ENCODE measurements at regions not wholly inside any gene's neighbourhood (a gene's known extent, or its start where the extent isn't known, plus 50 kb on each side); places are given as distances from the start of the nearest gene placed in this dataset.

DNA sequence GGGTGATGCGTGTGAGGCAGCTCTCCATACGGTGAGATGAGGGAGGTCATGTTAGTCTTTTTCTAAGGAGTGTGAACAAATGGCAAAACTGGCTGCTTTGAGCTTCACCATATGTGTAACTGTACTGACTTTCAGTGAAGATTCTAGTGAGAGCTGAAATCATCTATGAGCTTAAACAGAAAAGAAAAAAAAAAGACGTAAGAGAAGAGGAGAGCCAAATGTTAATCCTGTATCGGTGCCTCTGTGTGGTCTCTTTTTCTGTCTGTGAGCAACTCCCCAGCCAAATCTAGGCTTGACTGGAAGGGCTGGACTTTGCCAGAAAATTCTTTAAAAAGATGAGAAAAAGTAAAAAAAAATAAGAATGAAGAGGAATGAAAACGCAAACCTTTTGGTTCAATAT, 209.7 kb upstream of the TUT7 start:
- intact Hi-C loops (cut with DNase I; ENCODE audit: low total_unique reads) = no loop called here
- DNase-seq (ENCODE audit: low spot score in 2 of 2) = no peak
- no peak overlapping the region for H3K4me3 ChIP-seq (ENCODE audit: low read depth, poor library complexity, severe bottlenecking)
- 75% methylated on average over 5 of the region's 5 CpGs for WGBS, 2 donors
- TF ChIP-seq, protein P1, sequence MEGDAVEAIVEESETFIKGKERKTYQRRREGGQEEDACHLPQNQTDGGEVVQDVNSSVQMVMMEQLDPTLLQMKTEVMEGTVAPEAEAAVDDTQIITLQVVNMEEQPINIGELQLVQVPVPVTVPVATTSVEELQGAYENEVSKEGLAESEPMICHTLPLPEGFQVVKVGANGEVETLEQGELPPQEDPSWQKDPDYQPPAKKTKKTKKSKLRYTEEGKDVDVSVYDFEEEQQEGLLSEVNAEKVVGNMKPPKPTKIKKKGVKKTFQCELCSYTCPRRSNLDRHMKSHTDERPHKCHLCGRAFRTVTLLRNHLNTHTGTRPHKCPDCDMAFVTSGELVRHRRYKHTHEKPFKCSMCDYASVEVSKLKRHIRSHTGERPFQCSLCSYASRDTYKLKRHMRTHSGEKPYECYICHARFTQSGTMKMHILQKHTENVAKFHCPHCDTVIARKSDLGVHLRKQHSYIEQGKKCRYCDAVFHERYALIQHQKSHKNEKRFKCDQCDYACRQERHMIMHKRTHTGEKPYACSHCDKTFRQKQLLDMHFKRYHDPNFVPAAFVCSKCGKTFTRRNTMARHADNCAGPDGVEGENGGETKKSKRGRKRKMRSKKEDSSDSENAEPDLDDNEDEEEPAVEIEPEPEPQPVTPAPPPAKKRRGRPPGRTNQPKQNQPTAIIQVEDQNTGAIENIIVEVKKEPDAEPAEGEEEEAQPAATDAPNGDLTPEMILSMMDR (IDR thresholded peaks at IDR 0.05) = no peak
- no peak for TF ChIP-seq POLR2A (IDR thresholded peaks at IDR 0.05)

DNA sequence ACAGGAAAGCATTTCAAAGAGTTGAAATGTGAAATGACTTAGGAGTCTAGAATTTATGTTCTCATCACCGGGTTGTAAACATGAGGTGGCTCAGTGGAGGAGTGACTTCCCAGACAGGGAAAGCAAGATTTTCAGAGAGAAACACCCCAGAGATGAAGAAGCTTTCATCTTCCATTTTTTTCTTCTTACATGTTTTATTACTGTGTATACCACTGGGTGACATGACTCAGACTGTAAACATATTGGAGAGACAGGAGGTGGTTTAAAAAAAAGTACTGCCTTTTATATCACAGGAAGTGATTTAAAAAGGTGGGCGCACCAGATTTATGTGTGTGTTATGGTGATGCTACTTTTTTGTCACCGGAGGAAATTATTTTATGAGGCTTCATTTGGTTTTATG, 209.1 kb upstream of the TUT7 start:
- 33 to 38% methylated on average over 3 of the region's 3 CpGs for WGBS, 2 donors
- no peak for DNase-seq (ENCODE audit: low spot score in 2 of 2)
- no peak overlapping the region for H3K4me3 ChIP-seq (ENCODE audit: low read depth, poor library complexity, severe bottlenecking)
- intact Hi-C loops (cut with DNase I; ENCODE audit: low total_unique reads) = no loop called here
- TF ChIP-seq POLR2A (IDR thresholded peaks at IDR 0.05) = no peak
- TF ChIP-seq, protein P1 (IDR thresholded peaks at IDR 0.05) = no peak

DNA sequence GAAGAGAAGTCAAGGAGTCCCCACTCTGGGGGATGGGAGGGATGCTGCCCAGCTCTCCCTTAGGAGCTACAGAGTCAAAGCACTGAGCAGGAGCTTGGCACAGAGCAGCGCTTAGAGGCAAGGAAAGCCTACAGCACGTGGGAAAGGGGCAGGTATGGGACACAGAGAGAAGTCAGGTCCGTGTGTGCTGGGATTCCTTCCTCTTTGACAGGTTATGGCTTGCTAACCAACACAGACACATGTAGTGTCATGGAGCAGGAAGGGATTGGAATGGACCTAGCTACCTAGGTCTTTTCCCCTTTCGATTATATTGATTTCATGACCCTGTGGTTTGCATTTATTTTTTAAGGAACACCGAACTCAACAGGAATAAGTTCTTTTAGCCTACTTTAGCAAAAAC, 208.5 kb upstream of the TUT7 start:
- WGBS, 2 donors = 43 to 70% methylated on average over 5 of the region's 5 CpGs
- DNase-seq (ENCODE audit: low spot score in 2 of 2) = no peak
- TF ChIP-seq, protein P1 (IDR thresholded peaks at IDR 0.05) = no peak
- no peak for TF ChIP-seq POLR2A (IDR thresholded peaks at IDR 0.05)

DNA sequence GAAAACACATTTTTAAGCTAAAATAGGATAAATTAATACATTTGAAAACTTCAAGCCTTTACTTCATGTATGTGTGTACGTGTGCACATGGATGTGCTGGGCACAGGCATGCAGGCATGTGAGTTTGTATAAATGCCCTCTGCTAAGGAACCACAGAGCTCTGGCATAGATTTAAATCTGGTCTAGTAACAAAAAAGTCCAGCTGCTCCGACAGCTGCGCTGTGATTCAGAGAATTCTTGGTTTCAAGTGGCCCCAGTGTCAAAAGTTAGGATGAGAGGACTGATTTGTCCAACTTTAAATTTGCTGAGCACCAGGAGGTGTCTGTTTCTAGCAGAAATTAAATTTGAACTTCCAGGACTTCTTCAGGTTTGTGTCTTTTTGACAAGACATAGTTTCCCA, 203.7 kb upstream of the TUT7 start:
- H3K4me3 ChIP-seq (ENCODE audit: low read depth, poor library complexity, severe bottlenecking) = no peak overlapping the region
- WGBS, 2 donors = 76 to 79% methylated on average over 3 of the region's 3 CpGs
- intact Hi-C loops (cut with DNase I; ENCODE audit: low total_unique reads) = no loop called here
- no peak for DNase-seq (ENCODE audit: low spot score in 2 of 2)
- TF ChIP-seq POLR2A (IDR thresholded peaks at IDR 0.05) = no peak
- TF ChIP-seq, protein P1 (IDR thresholded peaks at IDR 0.05) = no peak

More for the DNA sequence above, 208.5 kb upstream of the TUT7 start:
- intact Hi-C loops (cut with DNase I; ENCODE audit: low total_unique reads) = no loop called here
- H3K4me3 ChIP-seq (ENCODE audit: low read depth, poor library complexity, severe bottlenecking) = no peak overlapping the region

DNA sequence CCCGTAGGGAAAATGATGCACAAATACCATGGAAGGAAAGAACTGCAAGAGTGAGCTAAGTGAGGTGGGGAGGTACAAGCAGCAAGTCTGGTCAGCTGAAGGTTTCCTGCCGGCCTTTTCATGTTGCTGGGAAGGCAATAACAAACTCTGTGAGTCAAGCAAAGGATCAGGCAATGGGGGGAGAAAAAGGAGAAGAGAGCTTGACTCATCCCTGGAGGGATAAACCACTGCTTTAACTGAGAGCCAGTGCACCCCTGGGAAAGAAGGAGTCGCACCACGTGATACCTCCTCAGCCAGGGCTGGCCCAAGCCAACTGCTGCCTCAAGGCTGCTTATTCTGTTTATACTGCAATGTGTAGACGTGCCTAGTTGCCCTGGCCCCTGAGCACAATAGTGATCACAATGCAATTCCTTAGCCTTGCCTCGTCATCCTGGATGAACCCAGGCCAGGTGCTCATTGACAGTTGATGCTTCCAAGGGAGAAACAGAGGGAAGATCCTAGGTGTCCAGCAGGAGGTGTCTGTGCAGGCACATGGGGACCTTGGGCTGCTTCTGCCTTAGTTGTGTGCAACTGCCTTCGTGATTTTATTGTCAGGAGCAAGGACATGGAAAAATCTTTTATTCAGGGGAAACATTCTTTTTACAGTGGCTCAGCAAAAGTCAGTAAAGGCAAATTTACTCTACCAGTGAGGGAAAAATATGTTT, 203.0 kb upstream of the TUT7 start:
- intact Hi-C loops (cut with DNase I; ENCODE audit: low total_unique reads) = no loop called here
- TF ChIP-seq, protein P1 (IDR thresholded peaks at IDR 0.05) = no peak
- no peak for TF ChIP-seq POLR2A (IDR thresholded peaks at IDR 0.05)
- peak in 1 of 2 donors; percentile 41 for DNase-seq (ENCODE audit: low spot score in 2 of 2)
- WGBS, 2 donors = 48 to 53% methylated on average over 7 of the region's 7 CpGs
- H3K4me3 ChIP-seq (ENCODE audit: low read depth, poor library complexity, severe bottlenecking) = no peak overlapping the region

DNA sequence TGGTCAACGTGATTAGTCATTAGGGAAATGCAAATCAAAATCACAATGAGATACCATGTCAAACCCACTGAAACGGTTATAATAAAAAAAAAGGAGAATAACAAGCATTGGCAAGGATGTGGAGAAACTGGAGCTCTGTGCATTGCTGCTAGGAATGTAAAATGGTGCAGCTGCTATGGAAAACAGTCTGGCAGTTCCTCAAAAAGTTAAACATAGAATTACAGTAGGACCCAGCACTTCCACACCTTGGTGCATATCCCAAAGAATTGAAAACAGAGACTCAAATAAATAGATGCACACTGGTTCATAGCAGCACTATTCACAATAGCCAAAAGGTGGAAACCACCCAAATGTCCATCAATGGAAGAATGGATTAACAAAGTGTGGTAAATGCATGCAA, 201.5 kb upstream of the TUT7 start:
- no peak for DNase-seq (ENCODE audit: low spot score in 2 of 2)
- 59 to 61% methylated on average over 2 of the region's 2 CpGs for WGBS, 2 donors
- TF ChIP-seq, protein P1 (IDR thresholded peaks at IDR 0.05) = no peak
- no peak for TF ChIP-seq POLR2A (IDR thresholded peaks at IDR 0.05)
- no peak overlapping the region for H3K4me3 ChIP-seq (ENCODE audit: low read depth, poor library complexity, severe bottlenecking)
- intact Hi-C loops (cut with DNase I; ENCODE audit: low total_unique reads) = no loop called here
